ENCODE measurements at regions not wholly inside any gene's neighbourhood (a gene's known extent, or its start where the extent isn't known, plus 50 kb on each side); places are given as distances from the start of the nearest gene placed in this dataset.
"Not testable (repeated sequence)": the region's sequence is repeated elsewhere in the genome, so short reads cannot be mapped to it uniquely, and the experiment has no call there.

DNA sequence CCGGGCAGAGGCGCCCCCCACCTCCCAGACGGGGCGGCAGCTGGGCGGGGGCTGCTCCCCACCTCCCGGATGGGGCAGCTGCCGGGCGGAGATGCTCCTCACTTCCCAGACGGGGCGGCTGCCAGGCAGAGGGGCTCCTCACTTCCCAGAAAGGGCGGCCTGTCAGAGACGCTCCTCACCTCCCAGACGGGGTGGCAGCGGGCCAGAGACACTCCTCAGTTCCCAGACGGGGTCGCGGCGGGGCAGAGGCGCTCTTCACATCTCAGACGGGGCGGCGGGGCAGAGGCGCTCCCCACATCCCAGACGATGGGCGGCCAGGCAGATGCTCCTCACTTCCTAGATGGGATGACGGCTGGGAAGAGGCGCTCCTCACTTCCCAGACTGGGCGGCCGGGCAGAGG lies 1337.9 kb downstream of the BRINP3 start:
- TF ChIP-seq, protein P1, sequence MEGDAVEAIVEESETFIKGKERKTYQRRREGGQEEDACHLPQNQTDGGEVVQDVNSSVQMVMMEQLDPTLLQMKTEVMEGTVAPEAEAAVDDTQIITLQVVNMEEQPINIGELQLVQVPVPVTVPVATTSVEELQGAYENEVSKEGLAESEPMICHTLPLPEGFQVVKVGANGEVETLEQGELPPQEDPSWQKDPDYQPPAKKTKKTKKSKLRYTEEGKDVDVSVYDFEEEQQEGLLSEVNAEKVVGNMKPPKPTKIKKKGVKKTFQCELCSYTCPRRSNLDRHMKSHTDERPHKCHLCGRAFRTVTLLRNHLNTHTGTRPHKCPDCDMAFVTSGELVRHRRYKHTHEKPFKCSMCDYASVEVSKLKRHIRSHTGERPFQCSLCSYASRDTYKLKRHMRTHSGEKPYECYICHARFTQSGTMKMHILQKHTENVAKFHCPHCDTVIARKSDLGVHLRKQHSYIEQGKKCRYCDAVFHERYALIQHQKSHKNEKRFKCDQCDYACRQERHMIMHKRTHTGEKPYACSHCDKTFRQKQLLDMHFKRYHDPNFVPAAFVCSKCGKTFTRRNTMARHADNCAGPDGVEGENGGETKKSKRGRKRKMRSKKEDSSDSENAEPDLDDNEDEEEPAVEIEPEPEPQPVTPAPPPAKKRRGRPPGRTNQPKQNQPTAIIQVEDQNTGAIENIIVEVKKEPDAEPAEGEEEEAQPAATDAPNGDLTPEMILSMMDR (conservative IDR thresholded peaks at IDR 0.05; ENCODE audit: low read depth in 2 of 2) = not testable (repeated sequence)
- TF ChIP-seq CREB1 (CRISPR knock-in tag; IDR thresholded peaks at IDR 0.05; ENCODE audit: low read depth); EZH2phosphoT487 (IDR thresholded peaks at IDR 0.05; ENCODE audit: unreplicated experiment); EZH2 (IDR thresholded peaks at IDR 0.05; ENCODE audit: low read depth, unreplicated experiment); POLR2AphosphoS5 (IDR thresholded peaks at IDR 0.05; ENCODE audit: low read depth); JUNB (IDR thresholded peaks at IDR 0.05; ENCODE audit: unreplicated experiment); NANOG (IDR thresholded peaks at IDR 0.05; ENCODE audit: borderline replicate concordance): not testable (repeated sequence)
- TF ChIP-seq, protein P2, sequence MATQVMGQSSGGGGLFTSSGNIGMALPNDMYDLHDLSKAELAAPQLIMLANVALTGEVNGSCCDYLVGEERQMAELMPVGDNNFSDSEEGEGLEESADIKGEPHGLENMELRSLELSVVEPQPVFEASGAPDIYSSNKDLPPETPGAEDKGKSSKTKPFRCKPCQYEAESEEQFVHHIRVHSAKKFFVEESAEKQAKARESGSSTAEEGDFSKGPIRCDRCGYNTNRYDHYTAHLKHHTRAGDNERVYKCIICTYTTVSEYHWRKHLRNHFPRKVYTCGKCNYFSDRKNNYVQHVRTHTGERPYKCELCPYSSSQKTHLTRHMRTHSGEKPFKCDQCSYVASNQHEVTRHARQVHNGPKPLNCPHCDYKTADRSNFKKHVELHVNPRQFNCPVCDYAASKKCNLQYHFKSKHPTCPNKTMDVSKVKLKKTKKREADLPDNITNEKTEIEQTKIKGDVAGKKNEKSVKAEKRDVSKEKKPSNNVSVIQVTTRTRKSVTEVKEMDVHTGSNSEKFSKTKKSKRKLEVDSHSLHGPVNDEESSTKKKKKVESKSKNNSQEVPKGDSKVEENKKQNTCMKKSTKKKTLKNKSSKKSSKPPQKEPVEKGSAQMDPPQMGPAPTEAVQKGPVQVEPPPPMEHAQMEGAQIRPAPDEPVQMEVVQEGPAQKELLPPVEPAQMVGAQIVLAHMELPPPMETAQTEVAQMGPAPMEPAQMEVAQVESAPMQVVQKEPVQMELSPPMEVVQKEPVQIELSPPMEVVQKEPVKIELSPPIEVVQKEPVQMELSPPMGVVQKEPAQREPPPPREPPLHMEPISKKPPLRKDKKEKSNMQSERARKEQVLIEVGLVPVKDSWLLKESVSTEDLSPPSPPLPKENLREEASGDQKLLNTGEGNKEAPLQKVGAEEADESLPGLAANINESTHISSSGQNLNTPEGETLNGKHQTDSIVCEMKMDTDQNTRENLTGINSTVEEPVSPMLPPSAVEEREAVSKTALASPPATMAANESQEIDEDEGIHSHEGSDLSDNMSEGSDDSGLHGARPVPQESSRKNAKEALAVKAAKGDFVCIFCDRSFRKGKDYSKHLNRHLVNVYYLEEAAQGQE (IDR thresholded peaks at IDR 0.05; ENCODE audit: unreplicated experiment) = not testable (repeated sequence)
- TF ChIP-seq, protein P3, sequence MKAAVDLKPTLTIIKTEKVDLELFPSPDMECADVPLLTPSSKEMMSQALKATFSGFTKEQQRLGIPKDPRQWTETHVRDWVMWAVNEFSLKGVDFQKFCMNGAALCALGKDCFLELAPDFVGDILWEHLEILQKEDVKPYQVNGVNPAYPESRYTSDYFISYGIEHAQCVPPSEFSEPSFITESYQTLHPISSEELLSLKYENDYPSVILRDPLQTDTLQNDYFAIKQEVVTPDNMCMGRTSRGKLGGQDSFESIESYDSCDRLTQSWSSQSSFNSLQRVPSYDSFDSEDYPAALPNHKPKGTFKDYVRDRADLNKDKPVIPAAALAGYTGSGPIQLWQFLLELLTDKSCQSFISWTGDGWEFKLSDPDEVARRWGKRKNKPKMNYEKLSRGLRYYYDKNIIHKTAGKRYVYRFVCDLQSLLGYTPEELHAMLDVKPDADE (IDR thresholded peaks at IDR 0.05) = not testable (repeated sequence)
- TF ChIP-seq, protein P4, sequence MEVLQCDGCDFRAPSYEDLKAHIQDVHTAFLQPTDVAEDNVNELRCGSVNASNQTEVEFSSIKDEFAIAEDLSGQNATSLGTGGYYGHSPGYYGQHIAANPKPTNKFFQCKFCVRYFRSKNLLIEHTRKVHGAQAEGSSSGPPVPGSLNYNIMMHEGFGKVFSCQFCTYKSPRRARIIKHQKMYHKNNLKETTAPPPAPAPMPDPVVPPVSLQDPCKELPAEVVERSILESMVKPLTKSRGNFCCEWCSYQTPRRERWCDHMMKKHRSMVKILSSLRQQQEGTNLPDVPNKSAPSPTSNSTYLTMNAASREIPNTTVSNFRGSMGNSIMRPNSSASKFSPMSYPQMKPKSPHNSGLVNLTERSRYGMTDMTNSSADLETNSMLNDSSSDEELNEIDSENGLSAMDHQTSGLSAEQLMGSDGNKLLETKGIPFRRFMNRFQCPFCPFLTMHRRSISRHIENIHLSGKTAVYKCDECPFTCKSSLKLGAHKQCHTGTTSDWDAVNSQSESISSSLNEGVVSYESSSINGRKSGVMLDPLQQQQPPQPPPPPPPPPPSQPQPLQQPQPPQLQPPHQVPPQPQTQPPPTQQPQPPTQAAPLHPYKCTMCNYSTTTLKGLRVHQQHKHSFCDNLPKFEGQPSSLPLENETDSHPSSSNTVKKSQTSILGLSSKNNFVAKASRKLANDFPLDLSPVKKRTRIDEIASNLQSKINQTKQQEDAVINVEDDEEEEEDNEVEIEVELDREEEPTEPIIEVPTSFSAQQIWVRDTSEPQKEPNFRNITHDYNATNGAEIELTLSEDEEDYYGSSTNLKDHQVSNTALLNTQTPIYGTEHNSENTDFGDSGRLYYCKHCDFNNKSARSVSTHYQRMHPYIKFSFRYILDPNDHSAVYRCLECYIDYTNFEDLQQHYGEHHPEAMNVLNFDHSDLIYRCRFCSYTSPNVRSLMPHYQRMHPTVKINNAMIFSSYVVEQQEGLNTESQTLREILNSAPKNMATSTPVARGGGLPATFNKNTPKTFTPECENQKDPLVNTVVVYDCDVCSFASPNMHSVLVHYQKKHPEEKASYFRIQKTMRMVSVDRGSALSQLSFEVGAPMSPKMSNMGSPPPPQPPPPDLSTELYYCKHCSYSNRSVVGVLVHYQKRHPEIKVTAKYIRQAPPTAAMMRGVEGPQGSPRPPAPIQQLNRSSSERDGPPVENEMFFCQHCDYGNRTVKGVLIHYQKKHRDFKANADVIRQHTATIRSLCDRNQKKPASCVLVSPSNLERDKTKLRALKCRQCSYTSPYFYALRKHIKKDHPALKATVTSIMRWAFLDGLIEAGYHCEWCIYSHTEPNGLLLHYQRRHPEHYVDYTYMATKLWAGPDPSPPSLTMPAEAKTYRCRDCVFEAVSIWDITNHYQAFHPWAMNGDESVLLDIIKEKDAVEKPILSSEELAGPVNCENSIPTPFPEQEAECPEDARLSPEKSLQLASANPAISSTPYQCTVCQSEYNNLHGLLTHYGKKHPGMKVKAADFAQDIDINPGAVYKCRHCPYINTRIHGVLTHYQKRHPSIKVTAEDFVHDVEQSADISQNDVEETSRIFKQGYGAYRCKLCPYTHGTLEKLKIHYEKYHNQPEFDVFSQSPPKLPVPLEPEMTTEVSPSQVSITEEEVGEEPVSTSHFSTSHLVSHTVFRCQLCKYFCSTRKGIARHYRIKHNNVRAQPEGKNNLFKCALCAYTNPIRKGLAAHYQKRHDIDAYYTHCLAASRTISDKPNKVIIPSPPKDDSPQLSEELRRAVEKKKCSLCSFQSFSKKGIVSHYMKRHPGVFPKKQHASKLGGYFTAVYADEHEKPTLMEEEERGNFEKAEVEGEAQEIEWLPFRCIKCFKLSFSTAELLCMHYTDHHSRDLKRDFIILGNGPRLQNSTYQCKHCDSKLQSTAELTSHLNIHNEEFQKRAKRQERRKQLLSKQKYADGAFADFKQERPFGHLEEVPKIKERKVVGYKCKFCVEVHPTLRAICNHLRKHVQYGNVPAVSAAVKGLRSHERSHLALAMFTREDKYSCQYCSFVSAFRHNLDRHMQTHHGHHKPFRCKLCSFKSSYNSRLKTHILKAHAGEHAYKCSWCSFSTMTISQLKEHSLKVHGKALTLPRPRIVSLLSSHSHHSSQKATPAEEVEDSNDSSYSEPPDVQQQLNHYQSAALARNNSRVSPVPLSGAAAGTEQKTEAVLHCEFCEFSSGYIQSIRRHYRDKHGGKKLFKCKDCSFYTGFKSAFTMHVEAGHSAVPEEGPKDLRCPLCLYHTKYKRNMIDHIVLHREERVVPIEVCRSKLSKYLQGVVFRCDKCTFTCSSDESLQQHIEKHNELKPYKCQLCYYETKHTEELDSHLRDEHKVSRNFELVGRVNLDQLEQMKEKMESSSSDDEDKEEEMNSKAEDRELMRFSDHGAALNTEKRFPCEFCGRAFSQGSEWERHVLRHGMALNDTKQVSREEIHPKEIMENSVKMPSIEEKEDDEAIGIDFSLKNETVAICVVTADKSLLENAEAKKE (CRISPR knock-in tag; IDR thresholded peaks at IDR 0.05) = not testable (repeated sequence)

Measured in GM23338 (cell line).